ENCODE measurements at regions not wholly inside any gene's neighbourhood (a gene's known extent, or its start where the extent isn't known, plus 50 kb on each side); places are given as distances from the start of the nearest gene placed in this dataset.

DNA sequence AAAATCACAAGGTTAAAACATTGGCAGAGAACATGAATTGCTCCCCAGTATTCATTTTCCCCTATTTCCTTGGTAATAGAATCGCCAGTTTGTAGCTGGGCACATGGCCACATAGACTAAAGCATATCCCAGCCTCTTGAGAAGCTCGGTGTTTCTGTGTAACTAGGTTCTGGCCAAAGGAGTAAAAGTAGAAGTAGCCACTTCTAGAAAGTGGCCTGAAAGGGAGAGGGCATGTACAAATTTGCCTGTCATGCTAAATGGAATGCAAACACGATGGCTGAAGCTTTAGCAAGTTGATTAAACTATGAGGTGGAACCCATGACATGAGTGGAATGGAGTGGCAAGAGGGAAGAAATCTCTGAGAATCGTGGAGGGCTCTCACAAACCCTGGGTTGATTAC, 173.7 kb upstream of the EGLN3 start:
- no peak for DNase-seq

GRCh38 chr14:34122650-34123049, 171.8 kb upstream of the EGLN3 start:
- no peak for DNase-seq

GRCh38 chr14:34122081-34122480, 171.2 kb upstream of the EGLN3 start:
- no peak for DNase-seq

DNA sequence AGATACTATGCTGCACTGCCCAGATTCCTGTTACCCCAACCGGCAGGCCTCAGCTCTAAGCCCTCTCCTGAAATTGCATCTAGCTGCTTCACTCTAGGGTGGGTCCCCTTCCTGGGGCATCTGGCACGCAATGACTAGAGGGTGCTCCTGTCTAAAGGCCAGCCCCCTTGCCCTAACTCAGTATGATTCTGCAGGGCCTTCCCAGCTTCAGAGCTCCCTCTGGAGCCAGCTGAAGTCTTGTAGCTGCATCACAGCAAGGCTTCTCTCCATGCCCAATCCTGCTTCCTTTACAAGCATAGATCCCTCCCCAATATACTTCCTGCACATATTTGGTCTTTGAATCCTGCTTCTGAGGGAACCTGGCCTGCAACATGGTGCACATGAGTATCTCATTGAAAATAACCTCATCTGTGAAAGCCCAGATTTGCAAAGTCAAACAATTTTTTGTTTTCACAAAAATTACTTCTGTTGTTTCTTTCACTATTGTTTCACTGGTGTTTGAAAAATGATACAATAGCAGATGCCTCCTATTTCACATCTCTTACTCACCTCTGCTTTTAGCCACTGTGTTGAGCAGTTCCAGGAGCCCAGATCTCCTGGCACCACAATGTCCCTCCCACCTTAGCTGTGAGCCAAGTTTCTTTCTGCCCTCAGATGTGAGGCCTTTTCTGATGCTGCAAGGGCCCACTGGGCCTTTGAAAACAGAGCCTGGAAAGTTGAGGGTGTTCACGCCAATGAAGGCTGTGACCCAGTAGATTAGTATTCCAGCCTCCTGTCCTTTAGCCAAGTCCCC, 169.5 kb upstream of the EGLN3 start:
- no peak for DNase-seq

DNA sequence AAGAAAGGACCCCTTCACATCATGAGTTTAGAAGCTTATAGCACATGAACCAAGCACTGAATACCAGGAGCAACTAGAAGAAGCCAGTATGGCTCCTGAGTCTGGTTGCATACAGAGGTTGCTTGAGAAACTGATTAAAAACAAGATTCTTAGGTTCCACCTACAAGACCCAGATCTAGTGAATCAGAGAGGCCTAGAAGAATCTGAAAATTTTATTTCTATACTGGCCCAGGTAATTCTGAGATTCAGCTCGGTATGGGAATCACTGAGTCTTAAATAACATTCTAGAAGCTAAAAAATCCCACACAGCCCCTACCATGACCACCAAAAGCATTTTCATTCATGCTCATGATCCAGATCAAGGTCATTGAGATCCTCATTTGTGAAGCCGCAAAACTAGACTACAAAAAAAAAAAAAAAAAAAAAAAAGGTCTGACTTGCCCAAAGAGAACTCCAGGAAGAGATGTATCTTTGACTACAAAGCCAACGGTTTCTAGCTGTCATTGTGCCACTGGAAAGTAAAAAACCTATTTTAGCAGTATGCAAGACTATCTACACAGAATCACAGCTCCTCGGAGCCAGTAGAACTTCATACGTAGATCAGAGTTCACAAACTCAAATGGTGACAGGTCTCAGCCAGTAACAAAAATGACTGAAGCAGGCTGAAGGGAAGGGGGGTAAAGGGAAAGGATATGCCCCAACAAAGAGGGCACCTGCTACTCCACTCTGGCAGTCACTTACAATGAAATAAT, 168.4 kb upstream of the EGLN3 start:
- no peak for DNase-seq

DNA sequence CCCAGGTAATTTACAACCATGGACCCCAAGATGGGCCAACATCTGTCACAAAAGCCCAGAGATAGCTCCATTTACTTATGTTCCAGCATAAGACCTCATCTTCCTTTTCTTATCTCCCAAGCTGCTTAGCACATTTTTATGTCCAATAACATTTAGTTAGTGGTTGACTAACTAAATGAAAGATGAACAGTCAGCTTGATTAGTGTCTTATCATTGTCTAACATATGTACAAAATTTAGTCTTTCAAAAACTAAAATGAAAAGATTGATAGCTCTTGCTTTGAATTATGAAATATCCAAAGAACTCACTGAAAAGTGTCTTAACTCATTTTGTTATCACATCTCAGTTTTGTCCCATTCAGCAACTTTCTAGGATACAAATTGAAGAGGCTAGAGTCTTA, 163.1 kb upstream of the EGLN3 start:
- DNase-seq: no peak

- DNase-seq: no peak
These were observed 162.2 kb upstream of the EGLN3 start for GRCh38 chr14:34113005-34113511.

DNA sequence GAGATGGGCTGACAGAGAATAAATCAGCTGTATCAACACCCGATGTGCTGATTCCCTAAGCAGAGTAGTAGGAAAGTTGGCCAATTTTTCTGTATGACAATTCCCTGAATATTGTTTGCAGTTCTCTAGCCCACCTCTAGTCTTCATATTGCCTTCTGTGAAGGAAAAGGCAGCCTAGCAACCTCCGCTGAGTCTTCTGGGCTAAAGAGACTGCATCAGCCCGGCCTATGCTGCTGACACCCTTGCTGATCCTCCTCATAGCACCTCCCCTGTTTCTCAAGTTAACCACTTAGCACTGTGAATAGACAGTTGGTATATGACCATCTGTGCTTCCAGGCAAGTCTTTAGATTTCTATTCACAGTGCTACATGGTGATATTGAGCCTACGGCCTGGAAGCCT, 161.1 kb upstream of the EGLN3 start:
- no peak for DNase-seq

GRCh38 chr14:34111505-34111904, 160.6 kb upstream of the EGLN3 start:
- DNase-seq: no peak

GRCh38 chr14:34110531-34110930, 159.7 kb upstream of the EGLN3 start:
- no peak for DNase-seq

DNA sequence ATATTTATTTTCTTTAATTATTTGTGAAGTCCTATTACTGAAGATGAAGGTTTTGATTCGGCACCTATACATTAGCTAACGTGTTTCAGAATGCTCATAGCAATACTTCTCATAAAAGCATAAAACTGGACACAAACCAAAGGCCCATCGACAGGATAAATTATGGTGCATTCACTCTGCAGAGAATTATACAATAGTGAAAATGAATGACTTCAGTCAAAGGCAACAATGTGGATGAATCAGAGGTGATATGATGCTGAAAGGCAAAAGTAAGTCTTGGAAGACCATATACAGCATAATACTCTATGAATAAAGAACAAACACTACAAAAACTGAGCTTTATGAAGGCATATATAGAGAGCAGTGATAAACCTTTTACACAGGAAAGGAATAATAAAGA, 156.6 kb upstream of the EGLN3 start:
- DNase-seq: no peak

- no peak for DNase-seq
These were observed 155.4 kb upstream of the EGLN3 start for GRCh38 chr14:34106310-34106709.

DNA sequence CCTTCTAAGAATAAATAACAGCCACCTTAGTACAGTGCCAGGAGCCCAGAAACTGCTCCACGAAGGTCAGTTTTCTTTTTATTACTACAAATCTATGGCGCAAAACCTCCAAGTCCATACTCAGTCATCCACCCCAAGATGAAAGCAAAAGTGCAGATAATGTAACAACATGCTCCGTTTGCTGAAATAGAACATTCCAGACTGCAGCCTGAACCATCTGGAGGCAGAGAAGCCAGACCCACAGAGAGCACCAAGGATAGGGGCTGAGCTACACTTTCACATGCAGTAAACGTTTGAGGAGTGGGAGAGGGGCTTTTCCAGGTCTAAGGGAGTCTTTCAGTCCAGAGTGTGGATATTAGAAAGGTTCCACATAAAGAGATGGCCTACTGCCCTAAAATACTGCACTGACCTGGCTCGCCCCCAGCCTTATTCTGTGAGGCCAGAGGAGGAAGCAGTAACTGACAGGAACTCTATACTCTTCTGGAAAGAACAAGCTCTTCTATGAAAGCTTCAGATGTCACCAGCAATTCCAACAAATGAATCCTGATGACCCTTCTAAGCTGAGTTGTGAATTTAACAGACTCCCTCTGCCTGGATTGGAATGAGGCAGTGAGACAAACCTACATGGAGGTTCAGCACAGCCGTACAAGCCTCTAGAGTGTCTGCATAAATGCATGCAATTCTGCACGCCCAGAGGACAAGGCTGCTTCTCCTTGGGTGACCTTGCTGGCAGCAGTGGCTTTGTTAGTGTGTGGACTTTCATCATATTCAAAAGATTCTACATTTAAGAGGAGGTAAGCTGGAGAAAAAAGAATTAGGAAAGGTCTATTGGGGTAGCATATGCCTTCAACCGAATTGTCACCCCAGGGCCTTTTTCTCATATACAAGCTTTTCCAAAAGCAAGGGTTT, 153.9 kb upstream of the EGLN3 start:
- no peak for DNase-seq

GRCh38 chr14:34103176-34103575, 152.3 kb upstream of the EGLN3 start:
- no peak for DNase-seq

DNA sequence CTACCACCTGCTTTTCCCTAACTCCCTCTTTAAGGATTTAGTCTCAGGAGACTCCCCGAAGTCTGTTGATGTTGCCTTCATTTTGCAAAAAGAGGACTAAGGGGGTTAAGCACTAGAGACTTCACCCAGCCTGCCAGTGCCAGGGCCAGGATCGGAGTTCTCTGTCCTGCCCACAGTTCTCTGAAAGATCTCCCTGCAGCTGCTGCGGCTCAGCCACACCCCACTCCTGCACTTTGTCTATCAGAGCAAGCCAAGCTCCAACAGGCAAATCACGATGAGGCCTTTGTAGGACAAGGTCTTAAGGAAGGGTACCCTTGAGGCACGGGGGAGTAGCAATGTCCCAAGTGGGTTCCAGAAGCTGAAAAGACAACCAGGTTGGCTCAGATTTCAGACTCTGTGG, 148.8 kb upstream of the EGLN3 start:
- no peak for DNase-seq

GRCh38 chr14:34098985-34099349, 148.1 kb upstream of the EGLN3 start:
- no peak for DNase-seq

DNA sequence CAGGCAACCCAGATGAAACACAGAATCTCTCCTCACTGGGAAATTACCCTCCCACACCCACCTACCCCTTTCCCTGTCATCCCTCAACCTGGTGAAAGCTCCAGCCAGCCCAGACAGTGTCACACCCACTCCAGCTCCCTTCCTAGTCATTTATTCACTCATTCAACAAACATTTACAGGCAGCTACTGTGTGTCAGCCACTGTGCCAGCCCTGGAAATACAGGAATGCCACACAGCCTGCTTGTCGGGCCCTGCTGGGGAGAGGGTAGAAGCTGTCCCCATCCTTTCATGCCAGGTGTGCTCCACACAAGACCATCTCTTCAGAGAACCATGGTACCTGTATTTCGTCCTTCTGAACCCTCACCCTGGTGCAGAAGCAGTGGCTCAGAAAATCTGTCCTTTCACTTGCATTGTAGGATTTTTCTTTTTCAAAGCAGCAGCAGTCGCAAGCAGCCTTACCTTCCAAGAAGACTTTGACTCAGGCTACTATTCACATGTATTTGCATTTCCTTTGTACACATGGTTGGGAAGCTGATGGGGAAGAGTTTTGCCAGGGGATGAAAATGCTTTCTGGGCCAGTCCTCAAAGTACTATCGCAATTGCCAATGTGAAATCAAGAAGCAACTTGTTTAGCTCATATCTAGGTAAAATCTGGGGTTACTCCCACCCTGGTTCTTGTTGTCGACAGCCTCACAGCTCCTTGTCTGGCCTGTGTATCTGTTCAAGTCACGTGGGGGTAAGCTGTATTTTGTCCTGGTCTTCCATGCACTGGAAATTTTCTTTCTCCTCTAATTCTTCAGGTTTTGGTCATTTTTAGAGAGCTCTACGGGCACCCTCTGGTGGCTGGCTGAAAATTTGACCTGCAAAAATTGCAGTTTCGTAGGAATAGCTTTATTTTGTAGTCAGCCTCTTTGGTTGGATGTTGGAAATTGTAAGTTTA, 147.4 kb upstream of the EGLN3 start:
- no peak for DNase-seq

GRCh38 chr14:34097644-34098043, 146.8 kb upstream of the EGLN3 start:
- DNase-seq: no peak

DNA sequence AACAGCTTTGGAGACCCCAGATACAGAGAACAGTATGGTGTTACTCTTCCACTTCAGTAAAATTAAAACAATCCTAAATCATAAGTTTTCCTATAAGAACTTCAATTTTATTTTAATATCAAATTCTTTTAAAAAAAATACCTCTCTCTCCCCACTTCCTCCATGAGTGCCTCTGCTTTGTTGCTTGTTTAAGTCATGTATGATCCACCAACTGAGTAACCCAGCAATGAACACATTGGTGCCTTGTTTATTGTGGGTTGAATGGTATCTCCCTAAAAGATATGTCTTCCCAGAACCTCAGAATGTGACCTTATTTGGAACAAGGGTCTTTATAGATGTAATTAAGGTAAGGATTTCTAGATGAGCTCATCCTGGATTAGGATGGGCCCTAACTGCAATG, 143.5 kb upstream of the EGLN3 start:
- no peak for DNase-seq

DNA sequence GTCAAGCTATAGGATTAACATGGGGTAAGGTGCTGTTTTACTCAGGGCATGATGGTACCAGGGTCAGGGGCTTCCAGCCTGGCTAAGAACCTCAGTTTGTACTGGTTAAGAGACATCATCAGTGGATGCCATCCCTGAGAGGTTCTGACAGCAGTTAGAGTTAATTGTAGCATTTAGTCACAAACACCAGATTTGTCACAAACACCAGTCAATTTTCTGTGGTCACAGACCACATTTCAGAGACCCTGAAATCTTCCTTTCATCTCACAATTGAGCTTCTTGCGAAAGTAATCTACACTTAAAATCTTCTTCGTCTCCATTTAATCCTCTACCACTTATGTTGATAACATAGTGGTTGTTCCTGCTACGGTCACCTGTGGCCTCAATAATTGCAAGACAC, 143.0 kb upstream of the EGLN3 start:
- no peak for DNase-seq

- DNase-seq: no peak
These were observed 139.6 kb upstream of the EGLN3 start for GRCh38 chr14:34090451-34090850.

- no peak for DNase-seq
These were observed 138.0 kb upstream of the EGLN3 start for GRCh38 chr14:34088914-34089313.

All from NCI-H146 (cell line).